ENCODE measurements at regions not wholly inside any gene's neighbourhood (a gene's known extent, or its start where the extent isn't known, plus 50 kb on each side); places are given as distances from the start of the nearest gene placed in this dataset.

- DNase-seq: no peak
Measured at GRCh38 chr14:47763188-47763854, 87.9 kb upstream of the MDGA2 start.

GRCh38 chr14:47746986-47747385, 71.6 kb upstream of the MDGA2 start:
- DNase-seq: no peak

- DNase-seq: no peak
Measured at GRCh38 chr14:47744155-47744554, 68.8 kb upstream of the MDGA2 start.

GRCh38 chr14:47739541-47739940, 64.1 kb upstream of the MDGA2 start:
- no peak for DNase-seq

- no peak for DNase-seq
Measured at GRCh38 chr14:47730296-47730695, 54.9 kb upstream of the MDGA2 start.

All from DMS153 (cell line).